ENCODE measurements at regions not wholly inside any gene's neighbourhood (a gene's known extent, or its start where the extent isn't known, plus 50 kb on each side); places are given as distances from the start of the nearest gene placed in this dataset.
A peak's percentile ranks its signal among the peaks of the same experiment; 100 is the strongest.

GRCh38 chr9:13956107-13956506 is 357.8 kb downstream of the NFIB start:
- intact Hi-C loops (cut with DNase I) = no loop called here
- Histone ChIP-seq H3K27me3 (no peaks in the 10 kb centered on the region), H3K4me1 (ENCODE audit: insufficient read depth) (peaks cover 2% of the 10 kb centered on the region), H3K27ac (no peak overlapping the region), H3K9me3 (no peaks in the 10 kb centered on the region), H3K36me3 (no peaks in the 10 kb centered on the region), H3K4me3 (no peak overlapping the region)
- 76 to 82% (median 76%) methylated on average over 4 of the region's 4 CpGs for WGBS, 3 donors
- TF ChIP-seq POLR2A (IDR thresholded peaks at IDR 0.05) = no peak
- TF ChIP-seq, protein P1, sequence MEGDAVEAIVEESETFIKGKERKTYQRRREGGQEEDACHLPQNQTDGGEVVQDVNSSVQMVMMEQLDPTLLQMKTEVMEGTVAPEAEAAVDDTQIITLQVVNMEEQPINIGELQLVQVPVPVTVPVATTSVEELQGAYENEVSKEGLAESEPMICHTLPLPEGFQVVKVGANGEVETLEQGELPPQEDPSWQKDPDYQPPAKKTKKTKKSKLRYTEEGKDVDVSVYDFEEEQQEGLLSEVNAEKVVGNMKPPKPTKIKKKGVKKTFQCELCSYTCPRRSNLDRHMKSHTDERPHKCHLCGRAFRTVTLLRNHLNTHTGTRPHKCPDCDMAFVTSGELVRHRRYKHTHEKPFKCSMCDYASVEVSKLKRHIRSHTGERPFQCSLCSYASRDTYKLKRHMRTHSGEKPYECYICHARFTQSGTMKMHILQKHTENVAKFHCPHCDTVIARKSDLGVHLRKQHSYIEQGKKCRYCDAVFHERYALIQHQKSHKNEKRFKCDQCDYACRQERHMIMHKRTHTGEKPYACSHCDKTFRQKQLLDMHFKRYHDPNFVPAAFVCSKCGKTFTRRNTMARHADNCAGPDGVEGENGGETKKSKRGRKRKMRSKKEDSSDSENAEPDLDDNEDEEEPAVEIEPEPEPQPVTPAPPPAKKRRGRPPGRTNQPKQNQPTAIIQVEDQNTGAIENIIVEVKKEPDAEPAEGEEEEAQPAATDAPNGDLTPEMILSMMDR (IDR thresholded peaks at IDR 0.05) = no peak
- no peak for TF ChIP-seq EP300 (IDR thresholded peaks at IDR 0.05)
- no peak for DNase-seq

DNA sequence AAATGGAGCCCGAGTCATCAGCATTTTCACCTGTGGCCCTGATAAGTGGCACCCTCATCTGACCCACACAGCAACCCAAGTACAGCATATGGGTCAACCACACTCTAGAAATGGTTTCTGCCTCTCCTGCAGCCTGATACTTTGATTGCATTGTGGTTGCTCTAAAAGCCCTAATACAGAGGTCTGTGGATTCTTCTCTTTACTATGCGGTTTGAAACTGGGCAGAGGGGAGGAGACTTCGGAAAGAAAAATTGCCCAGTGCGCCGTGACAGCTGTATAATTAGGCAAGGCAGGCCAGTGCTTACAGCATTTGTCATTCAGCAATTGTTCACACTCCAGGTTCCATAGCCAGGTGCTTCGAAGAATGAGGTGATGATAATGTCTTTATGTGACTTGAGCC is 361.0 kb downstream of the NFIB start:
- Histone ChIP-seq H3K4me1 (ENCODE audit: insufficient read depth) (no peaks in the 10 kb centered on the region), H3K27me3 (no peaks in the 10 kb centered on the region), H3K27ac (no peak overlapping the region), H3K36me3 (no peaks in the 10 kb centered on the region), H3K4me3 (no peak overlapping the region), H3K9me3 (no peaks in the 10 kb centered on the region)
- DNase-seq = no peak
- intact Hi-C loops (cut with DNase I) = no loop called here
- WGBS, 3 donors = 96 to 97% (median 97%) methylated on average over 6 of the region's 6 CpGs
- TF ChIP-seq, protein P1 (IDR thresholded peaks at IDR 0.05) = no peak
- no peak for TF ChIP-seq POLR2A (IDR thresholded peaks at IDR 0.05)
- no peak for TF ChIP-seq EP300 (IDR thresholded peaks at IDR 0.05)

DNA sequence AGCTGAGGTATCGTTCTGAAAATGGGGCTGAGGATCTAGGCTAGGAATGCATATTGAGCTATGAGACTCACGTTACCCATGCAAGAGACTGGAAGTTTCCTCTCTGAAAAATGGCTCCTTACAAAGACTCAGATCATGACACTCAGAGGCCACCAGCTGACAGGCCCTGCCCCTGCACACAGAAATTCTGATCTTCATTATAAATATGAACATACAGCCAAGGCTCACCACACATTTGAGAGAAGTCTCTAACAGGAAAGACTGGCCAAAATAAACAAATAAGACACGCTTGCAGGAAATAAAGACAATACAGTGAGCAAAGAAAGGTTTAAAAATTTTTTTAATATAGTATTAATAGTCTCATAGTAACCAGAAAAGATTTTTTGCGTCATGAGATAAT is 365.9 kb downstream of the NFIB start:
- intact Hi-C loops (cut with DNase I) = no loop called here
- 89 to 91% (median 91%) methylated on average over 4 of the region's 4 CpGs for WGBS, 3 donors
- DNase-seq = no peak

DNA sequence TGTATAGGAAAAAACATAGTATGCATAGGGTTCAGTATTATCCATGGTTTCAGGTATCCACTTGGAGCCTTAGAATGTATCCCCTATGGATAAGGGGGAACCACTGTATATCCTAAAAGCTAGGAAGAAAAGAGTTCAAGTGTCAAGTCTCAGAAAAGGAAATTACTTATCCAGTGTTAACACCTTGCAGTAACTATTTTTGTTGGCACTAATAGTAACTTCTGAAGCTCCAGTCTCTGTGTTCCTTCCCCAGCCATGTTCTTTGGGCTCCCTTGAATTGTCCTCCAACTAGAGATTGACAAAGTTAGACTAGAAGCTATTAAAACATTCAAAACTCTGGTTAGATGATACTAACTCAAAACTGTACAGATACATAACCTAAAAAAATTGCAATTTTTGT is 370.8 kb downstream of the NFIB start:
- Histone ChIP-seq H3K27ac (no peak overlapping the region), H3K27me3 (no peaks in the 10 kb centered on the region), H3K4me1 (ENCODE audit: insufficient read depth) (peaks cover 9% of the 10 kb centered on the region), H3K4me3 (no peak overlapping the region), H3K9me3 (no peaks in the 10 kb centered on the region), H3K36me3 (no peaks in the 10 kb centered on the region)
- no peak for TF ChIP-seq POLR2A (IDR thresholded peaks at IDR 0.05)
- TF ChIP-seq, protein P1 (IDR thresholded peaks at IDR 0.05) = no peak
- TF ChIP-seq EP300 (IDR thresholded peaks at IDR 0.05) = no peak
- DNase-seq = no peak
- intact Hi-C loops (cut with DNase I) = no loop called here

More for the DNA sequence above, 365.9 kb downstream of the NFIB start:
- Histone ChIP-seq H3K36me3 (no peaks in the 10 kb centered on the region), H3K4me3 (no peak overlapping the region), H3K27me3 (no peaks in the 10 kb centered on the region), H3K27ac (no peak overlapping the region), H3K4me1 (ENCODE audit: insufficient read depth) (no peaks in the 10 kb centered on the region), H3K9me3 (no peaks in the 10 kb centered on the region)
- TF ChIP-seq, protein P1 (IDR thresholded peaks at IDR 0.05) = no peak
- no peak for TF ChIP-seq POLR2A (IDR thresholded peaks at IDR 0.05)
- no peak for TF ChIP-seq EP300 (IDR thresholded peaks at IDR 0.05)

DNA sequence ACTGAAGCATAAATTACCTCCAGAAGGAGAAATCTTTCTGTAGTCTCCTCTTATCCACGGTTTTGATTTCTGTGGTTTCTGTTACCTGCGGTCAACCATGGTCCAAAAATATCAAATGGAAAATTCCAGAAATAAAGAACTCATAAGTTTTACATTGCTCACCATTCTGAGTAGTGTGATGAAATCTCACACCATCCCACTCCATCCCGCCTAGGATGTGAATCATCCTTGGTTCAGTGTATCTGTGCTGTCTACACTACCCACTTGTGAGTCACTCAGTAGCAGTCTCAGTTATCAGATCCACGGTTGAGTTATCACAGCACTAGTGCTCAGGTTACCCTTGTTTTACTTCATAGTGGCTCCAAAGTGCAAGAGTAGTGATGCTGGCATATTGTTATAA is 371.2 kb downstream of the NFIB start:
- Histone ChIP-seq H3K36me3 (no peaks in the 10 kb centered on the region), H3K9me3 (no peaks in the 10 kb centered on the region), H3K27ac (no peak overlapping the region), H3K27me3 (no peaks in the 10 kb centered on the region), H3K4me3 (no peak overlapping the region), H3K4me1 (ENCODE audit: insufficient read depth) (peaks cover 9% of the 10 kb centered on the region)
- TF ChIP-seq EP300 (IDR thresholded peaks at IDR 0.05) (no peak), POLR2A (IDR thresholded peaks at IDR 0.05) (no peak)
- TF ChIP-seq, protein P1 (IDR thresholded peaks at IDR 0.05) = no peak
- peak in 2 of 5 donors; percentile 21 to 41 for DNase-seq
- WGBS, 3 donors = 14 to 31% (median 15%) methylated on average over 4 of the region's 4 CpGs
- intact Hi-C loops (cut with DNase I) = no loop called here
